NCI-H2196 treated with DMSO at 0.1 percent for 48 hours (cell line): ENCODE measurements at regions not wholly inside any gene's neighbourhood (a gene's known extent, or its start where the extent isn't known, plus 50 kb on each side); places are given as distances from the start of the nearest gene placed in this dataset.
"Not testable (repeated sequence)": the region's sequence is repeated elsewhere in the genome, so short reads cannot be mapped to it uniquely, and the experiment has no call there.

ENCODE experiments used
- DNase-seq: peaks from one replicate; lab custom pipeline; 2025; ENCODE audit not compliant: unreplicated experiment; lab: John Stamatoyannopoulos, UW

DNA sequence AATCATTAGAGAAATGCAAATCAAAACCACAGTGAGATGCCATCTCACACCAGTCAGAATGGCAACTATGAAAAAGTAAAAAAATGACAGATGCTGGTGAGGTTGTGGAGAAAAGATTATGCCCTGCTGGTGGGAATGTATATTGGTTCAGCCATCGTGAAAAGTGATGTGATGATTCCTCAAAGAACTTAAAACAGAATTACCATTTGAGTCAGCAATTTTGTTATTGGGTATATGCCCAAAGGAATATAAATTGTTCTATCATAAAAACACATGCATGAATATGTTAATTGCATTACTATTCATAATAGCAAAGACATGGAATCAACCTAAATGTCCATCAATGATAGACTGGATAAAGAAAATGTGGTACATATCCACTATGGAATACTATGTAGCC, 115.1 kb upstream of the OR4E1 start:
- DNase-seq = not testable (repeated sequence)

DNA sequence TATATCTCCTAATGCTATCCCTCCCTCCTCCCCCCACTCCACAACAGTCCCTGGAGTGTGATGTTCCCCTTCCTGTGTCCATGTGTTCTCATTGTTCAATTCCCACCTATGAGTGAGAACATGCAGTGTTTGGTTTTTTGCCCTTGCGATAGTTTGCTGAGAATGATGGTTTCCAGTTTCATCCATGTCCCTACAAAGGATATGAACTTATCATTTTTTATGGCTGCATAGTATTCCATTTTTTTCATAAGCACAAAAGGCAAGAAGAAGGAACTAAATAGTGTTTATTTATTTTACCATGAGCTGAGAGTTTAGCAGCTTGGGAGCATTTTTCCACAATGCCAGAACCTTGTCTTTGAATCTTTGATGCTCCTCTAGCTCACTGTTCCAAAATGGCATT, 113.6 kb upstream of the OR4E1 start:
- DNase-seq = not testable (repeated sequence)

DNA sequence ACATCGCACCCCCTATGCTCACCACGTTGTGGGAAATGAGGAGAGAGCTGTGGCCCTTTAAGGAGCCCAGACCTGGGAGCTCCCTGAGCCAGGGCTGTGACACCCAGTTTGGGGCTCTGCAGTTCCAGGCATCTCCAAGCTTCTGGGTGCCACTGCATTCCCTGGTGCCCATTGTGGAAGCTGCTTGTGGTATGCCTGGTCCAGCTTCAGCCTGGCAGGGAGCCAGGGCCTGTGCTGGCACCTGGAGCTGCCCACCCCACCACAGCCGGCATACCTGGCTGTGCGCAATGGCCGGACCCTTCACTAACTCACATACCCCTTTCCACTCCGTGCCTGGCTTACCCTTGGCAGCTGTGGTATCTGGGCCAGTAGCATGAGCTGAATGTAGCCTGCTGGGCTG, 107.9 kb upstream of the OR4E1 start:
- DNase-seq = no peak

DNA sequence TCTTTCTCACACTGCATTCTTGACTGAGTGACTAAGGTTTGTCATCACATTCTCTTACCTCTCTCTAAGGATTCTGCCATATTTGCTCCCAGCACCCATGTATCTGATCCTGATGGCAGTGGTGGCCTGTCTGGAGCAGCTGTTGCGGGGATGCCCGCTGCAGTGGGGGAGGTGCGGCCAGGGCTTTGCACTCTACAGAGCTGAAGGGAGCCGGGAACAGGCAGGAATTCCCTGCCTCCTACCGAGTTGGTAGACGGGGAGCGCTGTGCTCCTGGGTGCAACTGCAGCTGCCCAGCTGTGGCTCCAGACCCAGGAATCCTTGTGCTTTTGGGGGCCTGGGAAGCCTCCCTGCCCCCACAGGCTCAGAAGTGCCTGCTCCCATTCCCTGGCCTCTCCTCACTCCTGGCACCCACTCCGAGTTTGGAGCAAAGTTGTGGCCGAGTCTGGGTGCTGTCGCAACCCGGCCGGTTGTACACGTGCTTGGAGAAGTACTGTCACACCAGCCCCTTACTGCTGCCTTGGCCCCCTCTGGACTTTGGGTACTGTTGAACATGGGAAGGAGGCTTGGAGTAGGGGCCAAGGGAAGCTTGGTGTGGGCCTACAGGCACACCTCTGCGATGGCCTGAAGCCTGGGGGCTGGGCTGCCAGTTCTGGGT, 106.9 kb upstream of the OR4E1 start:
- DNase-seq = no peak

DNA sequence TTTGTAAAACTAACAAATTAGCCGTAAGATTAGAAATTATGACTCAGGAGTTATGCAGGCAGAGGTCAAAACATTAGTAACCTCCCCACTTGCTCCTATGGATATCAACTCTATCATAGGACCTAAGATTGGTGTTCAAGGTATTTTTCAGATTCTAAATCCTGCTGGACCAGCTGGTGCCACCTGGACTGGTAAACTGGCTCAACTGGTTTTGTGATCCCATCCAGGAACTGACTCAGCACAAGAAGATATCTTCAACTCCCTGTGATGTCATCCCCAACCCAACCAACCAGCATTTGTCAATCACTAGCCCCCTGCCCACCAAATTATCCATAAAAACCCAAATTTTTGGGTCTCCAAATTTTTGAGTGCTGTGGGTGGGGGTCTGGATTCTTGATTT, 98.1 kb upstream of the OR4E1 start:
- DNase-seq = no peak

DNA sequence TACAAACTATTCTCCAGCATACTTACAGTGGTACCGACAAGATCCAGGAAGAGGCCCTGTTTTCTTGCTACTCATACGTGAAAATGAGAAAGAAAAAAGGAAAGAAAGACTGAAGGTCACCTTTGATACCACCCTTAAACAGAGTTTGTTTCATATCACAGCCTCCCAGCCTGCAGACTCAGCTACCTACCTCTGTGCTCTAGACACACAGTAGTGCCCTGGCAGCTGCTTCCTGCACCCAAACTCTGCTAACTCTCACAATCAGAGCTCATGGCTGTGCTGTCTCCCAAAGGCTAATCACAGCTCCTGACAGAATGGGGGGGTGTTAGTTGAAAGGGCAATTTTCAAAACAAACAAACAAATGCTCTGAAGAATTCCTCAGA, 95.2 kb upstream of the OR4E1 start:
- DNase-seq = no peak

DNA sequence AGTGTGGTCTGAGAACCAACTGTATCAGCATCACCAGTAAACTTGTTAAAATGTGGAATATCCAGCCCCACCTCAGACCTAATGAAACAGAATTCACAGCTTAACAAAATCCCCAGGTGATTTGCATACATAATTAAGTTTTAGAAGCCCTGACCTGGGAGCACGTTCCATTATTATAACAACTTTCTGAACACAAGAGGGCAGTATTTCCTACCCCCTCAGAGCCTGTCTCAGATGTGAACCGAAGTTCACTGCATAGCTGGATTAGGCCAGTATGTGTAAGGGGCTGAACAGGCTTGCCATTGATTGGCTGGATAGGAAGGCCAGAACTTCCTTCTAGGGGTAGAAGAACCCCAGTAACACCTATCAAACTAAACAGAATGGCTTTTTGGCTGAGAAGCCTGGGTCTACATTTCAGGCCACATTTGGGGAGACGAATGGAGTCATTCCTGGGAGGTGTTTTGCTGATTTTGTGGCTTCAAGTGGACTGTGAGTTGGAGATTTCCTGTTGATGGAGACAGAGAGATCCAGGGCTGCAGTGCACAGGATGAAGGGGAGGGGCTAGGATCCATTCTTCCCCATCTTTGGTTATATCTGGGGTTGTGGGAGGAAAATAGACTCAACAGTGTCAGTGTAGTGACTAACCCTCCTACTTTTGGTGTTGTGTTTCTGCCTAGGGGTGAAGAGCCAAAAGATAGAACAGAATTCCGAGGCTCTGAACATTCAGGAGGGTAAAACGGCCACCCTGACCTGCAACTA, 94.7 kb upstream of the OR4E1 start:
- no peak for DNase-seq

DNA sequence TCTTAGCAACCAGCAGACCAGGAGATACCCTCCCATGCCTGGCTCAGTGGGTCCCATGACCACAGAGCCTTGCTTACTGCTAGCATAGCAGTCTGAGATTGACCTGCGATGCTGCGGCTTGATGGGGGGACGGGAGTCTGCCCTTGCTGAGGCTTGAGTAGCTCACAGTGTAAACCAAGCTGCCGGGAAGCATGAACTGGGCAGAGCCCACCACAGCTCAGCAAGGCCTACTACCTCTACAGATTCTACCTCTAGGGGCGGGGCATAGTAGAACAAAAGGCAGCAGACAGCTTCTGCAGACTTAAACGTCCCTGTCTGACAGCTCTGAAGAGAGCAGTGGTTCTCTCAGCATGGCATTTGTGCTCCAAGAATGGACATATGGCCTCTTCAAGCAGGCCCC, 86.7 kb upstream of the OR4E1 start:
- not testable (repeated sequence) for DNase-seq

DNA sequence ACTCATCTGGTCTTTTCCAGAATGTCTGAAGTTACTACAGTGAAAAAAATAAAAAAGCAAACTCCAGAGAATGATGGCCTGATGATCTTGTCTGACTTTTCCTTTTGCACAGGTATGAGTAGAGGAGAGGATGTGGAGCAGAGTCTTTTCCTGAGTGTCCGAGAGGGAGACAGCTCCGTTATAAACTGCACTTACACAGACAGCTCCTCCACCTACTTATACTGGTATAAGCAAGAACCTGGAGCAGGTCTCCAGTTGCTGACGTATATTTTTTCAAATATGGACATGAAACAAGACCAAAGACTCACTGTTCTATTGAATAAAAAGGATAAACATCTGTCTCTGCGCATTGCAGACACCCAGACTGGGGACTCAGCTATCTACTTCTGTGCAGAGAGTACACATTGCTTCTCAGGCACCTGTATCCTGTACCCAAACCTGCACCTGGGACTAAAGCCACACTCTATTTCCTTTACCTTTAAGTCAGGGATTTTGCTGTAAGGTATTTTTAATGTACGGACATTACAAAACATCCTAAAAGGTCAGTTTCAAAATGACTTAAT, 75.8 kb upstream of the OR4E1 start:
- no peak for DNase-seq

DNA sequence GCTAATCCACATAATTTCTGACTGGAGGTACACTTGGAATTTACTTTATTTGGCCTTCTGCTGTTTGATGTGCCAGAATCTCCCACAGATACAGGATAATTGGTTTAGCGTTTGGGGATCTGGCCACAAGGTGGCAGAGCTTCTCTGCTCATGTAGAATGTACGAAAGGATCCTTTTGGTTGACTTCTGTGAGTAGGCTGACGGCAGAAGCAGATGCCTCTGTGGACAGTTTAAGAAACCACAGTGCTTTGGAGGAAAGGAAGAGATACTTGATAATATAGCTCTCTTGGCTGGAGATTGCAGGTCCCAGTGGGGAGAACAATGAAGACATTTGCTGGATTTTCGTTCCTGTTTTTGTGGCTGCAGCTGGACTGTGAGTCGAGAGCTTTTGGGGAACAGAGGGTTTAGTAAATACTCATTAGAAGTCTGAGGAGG, 75.3 kb upstream of the OR4E1 start:
- DNase-seq = no peak

DNA sequence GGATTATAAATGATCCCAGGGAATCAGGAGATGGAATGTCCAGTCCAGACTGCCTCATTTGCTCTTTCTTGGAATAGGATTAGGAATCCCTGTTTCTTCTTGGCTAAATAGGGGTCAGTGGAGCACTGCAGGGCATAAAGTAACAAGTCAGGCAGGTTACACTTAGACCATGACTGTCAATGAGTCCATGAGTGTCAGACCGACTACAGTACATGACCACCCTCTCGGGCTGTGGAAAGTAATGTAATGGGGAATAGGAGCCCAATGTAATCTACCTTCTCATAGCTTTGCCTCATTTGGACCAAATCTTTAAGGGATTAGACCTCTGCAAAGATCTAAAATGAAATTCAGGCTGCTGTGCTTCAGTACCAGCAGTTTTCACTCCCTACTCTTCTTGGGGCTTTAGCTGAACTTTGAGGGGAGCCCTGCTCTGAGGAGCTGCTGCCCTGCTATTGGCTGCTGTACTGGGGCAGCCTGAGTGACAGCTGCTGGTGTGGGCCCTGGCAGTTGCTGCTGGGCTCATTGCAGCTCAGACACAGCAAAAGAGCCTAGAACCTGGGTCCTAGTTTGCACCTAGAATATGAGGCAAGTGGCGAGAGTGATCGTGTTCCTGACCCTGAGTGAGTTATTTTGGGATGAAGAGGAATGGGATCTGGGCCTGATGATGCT, 62.2 kb upstream of the OR4E1 start:
- DNase-seq = no peak

DNA sequence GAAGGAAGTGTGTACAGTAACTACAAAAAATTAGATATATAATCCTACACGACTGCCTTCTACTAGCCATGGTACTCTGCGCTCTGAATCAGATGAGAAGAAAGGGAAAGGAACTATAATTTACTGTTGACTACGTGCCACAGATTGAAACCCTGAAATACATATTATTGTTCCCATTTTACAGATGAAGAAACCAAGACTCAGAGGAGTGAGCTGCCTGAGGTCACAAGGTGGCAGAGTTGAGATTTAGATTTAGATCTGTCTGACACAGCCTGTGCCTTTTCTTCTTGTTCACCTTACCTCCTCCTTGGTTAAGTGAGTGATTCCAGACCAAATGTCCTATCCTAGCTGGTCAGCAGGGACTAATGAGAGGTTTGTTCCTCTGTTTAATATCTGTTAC, 61.6 kb upstream of the OR4E1 start:
- DNase-seq = no peak

DNA sequence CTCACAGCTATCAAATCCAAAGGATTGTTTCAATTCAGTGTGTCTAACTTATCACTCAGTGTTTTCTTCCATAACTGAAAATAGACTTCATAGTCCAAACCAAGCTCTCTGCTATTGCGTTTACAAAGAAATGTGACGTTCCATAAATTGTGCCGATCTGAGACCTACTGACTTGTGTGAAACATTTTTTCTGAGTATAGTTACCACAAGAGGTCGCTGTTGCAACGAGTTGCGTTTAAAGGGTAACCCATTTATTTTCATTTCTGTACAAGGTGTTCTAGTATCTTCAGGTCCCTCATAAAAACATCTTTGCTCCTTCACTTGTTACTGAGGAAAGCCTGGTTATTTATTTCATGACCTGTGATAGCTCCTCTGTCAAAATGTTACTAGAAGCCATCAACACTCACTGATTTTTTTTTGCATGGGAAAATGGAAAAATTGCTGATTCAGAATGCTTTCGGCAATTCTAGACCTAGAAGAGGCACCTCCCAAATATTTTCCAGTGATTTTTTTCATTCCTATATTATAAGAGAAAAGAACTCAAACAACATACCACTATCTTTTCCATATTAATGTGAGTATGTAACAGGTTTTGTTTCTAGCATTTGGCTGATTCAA, 60.9 kb upstream of the OR4E1 start:
- DNase-seq = no peak

DNA sequence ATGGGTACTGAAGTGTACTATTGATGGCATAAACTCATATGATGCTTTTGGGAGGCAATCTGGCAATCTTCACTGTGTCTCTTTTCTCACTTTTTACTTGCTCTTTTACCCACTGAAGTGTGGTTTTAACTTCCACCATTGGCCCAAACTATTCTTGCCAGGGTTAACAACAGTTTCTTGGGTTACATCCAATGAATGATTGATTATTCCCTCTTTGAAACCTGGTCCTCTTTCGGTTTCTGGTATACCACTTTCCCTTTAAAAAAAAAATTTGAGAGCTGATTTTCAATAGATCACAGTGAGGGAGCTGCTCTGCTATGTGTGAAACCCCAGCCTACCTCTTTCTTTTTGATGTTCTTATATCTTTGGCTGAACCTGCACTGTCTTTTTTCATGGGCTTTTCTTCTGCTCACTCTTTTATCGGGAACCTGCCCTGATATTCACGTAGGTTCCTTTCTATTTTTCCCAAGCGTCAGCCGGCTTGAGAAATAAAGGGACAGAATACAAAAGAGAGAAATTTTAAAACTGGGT, 56.1 kb upstream of the OR4E1 start:
- no peak for DNase-seq

DNA sequence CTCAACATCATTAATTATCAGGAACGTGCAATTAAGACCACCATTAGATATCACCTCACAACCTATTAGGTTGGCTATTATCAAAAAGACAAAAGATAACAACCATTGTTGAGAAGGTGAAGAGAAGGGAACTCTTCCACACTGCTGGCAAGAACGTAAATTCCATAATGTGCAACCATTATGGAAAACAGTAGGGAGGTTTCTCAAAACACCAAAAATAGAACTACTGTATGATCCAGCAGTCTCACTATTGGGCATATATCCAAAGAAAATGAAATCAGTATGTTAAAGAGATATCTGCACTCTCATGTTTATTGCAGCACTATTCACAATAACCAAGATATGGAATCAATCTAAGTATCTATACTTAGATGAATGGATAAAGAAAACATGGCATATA, 51.6 kb upstream of the OR4E1 start:
- DNase-seq = no peak

DNA sequence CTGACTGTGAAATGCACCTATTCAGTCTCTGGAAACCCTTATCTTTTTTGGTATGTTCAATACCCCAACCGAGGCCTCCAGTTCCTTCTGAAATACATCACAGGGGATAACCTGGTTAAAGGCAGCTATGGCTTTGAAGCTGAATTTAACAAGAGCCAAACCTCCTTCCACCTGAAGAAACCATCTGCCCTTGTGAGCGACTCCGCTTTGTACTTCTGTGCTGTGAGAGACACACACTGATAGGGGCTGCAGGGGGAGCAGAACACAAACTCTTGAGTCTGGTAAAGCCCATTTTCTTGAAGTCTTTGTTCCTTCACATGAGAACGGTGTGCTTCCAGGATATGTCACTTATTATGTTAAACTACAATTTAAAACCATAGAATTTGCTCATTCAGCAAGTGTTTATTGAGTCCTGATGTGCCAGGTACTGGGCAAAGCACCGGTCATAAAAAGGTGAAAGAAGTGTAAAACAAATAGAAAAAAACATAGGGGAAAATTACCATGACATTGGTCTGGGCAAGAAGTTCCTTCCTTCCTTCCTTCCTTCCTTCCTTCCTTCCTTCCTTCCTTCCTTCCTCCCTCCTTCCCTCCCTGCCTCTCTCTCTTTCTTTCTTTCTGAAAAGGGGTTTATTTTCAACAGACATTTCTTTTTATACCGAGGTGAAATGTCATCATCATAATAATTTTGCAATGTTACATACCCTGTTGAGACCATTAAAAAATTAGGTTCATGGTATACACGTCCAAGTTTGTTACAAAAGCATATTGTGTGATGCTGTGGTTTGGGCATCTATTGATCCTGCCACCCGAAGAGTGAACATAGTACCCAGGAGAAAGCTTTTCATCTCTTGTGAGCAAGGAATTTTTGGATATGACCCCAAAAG, 50.7 kb upstream of the OR4E1 start:
- DNase-seq = no peak

DNA sequence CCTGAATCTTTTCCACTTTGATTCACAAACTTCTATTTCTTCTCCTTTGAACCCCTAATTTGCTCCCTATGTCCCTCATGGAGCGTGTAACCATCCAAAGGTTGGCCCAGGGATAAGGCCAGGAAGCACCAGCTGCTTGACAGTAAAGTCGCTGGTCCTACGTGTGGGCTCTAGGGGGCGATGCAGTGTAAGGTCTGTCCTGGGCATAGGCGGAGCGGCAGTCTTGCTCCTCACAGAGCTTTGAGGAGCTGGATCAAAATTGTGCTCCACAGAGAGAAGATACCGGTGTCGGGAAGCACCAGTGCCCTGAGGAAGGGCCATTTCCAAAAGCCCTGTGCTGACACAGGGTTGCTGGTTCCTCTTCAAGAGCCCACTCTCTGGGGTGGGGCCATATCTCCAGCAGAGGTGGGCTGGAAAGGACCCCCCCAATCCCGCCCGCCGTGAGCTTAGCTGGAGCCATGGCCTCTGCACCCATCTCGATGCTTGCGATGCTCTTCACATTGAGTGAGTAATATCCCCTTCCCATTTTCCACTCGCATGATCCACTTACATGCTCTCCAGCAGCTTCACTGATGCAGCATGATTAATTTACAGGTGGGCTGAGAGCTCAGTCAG, 49.9 kb upstream of the OR4E1 start:
- no peak for DNase-seq
